ENCODE measurements at regions not wholly inside any gene's neighbourhood (a gene's known extent, or its start where the extent isn't known, plus 50 kb on each side); places are given as distances from the start of the nearest gene placed in this dataset.
"Not testable (repeated sequence)": the region's sequence is repeated elsewhere in the genome, so short reads cannot be mapped to it uniquely, and the experiment has no call there.

DNA sequence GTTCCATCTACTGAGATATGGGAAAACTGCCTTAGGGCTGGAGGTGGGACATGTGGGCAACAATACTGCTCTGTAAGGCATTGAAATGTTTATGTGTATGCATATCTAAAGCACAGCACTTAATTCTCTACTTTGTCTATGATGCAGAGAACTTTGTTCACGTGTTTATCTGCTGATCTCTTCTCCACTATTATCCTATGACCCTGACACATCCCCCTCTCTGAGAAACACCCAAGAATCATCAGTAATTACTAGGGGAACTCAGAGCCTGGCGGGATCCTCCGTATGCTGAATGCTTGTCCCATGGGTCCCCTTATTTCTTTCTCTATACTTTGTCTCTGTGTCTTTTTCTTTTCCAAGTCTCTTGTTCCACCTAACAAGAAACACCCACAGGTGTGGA, 63.8 kb downstream of the OR4A15 start:
- intact Hi-C loops (cut with DNase I); ATAC-seq; DNase-seq (ENCODE audit: missing footprints): not testable (repeated sequence)

DNA sequence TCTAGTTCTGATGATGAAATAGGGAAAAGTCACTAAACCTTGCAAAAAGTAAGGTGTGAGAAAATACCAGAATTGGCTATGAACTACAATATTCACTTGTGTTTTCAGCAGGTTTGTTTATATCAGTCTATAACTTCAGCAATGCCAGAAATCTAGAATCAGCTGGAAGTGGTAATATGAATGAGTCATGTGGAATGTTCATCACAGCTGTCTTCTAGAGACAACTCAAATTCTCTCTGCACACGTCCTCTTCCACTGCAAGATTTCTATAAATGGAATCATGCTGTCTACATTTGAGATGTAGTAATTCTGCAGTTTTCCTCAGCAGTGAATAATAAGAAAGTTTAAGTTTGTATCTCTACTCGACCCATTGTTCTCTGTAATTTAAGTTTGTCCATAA, 89.9 kb downstream of the OR4A15 start:
- no peak for DNase-seq (ENCODE audit: missing footprints)
- ATAC-seq, result no peak
- intact Hi-C loops (cut with DNase I), result no loop called here

DNA sequence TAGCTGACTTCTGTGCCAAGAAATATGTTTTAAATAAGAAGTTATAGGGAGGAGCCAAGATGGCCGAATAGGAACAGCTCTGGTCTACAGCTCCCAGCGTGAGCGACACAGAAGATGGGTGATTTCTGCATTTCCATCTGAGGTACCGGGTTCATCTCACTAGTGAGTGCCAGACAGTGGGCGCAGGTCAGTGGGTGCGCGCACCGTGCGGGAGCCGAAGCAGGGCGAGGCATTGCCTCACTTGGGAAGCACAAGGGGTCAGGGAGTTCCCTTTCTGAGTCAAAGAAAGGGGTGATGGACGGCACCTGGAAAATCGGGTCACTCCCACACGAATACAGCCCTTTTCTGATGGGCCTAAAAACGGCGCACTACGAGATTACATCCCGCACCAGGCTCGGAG, 92.1 kb downstream of the OR4A15 start:
- ATAC-seq; DNase-seq (ENCODE audit: missing footprints); intact Hi-C loops (cut with DNase I): not testable (repeated sequence)

DNA sequence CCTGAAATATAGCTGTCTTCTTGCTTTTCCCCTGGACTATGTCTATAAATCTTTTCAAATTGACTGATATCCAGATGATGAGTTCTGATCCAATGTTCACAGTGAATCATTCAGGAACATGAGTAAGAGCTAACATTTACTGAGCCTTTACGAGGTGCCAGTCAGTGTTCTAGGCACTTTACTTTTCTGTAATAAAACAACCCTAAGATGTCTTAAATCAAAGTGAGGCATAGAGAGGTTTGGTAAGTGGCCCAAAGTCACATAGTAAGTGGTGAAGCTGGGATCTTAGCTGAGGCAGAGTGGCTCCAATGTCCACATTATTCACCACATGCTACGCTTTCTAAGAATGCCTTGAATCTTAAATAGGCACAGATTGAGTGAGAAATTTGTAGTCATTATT, 79.9 kb upstream of the OR4C15 start:
- ATAC-seq, result no peak
- intact Hi-C loops (cut with DNase I), result no loop called here
- no peak for DNase-seq (ENCODE audit: missing footprints)

DNA sequence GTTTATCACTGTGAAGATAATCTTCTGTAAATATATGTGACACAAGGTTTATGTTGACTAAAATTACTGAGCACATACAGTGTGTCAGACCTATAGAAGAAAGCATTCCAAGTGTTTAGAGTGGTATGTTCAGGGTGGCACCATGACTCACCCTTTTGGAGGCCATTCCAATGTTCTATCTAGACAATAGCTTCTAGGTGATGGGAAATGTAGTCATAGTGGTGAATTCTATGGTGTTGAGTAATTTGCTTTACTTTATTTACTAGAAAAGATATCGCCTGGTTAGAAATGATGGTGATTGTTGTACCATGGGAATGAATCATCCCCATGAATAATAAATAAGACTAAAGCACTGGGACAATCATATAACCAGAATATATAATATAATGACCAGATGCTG, 72.9 kb upstream of the OR4C15 start:
- intact Hi-C loops (cut with DNase I), result no loop called here
- ATAC-seq, result no peak
- DNase-seq (ENCODE audit: missing footprints), result no peak

DNA sequence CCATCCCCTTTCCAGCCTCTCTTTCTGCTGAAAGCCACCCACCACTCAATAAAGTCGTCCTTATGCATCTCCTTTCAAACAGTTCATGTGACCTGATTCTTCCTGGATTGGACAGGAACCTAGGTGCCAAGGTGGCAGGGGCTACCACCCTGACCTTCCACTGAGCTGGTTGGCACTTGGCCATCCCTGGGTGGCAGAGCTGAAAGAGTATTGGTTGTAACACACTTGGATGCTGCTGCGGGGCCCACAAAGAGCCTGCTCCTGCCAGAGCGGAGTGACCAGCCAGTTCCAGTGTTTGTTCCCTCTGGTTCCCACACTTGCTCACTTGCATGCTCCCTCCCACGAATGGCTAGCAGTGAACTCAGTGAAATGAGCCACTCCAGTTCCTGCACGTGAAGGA, 57.2 kb upstream of the OR4C15 start:
- intact Hi-C loops (cut with DNase I), result no loop called here
- DNase-seq (ENCODE audit: missing footprints) (no peak), ATAC-seq (no peak)

DNA sequence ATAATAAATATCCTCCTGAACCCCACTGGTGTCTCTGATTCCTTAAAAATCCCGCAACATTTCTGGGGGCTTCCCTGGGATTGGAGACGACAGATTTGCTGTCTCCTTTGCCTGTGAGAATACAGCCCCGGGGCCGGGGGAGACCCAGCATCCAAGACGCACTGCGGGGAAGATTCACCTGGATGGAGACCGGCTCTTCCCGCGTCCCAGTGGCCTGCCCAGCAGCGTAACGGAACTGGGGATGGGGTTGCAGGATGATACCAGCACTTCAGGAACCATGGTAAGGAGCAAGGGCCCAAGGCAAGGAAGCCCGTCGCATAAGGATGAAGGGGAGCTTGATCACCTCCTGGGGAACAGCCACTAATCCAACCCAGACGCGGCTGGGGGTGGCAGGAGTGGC, 53.3 kb upstream of the OR4C15 start:
- no peak for ATAC-seq
- peak; percentile 60 for DNase-seq (ENCODE audit: missing footprints)
- intact Hi-C loops (cut with DNase I), result no loop called here

DNA sequence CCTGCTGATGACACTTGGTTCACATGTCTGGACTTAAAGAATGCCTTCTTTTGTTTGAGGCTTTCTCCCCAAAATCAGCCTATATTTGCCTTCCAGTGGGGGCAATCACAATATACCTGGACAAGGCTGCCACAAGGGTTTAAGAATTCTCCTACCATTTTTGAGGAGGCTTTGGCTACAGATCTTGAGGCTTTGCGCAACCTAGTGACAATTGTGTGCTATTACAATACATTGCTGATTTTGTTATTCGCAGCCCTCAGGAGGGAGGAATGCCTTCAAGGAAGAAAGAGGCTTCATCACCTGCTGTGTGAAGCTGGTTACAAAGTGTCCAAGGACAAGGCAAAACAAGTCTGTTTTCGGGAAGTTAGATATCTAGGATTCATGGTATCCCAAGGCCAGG, 50.8 kb upstream of the OR4C15 start:
- no peak for ATAC-seq

More for the DNA sequence above, 50.8 kb upstream of the OR4C15 start:
- intact Hi-C loops (cut with DNase I), result no loop called here
- DNase-seq (ENCODE audit: missing footprints), result no peak
